NCI-H1048 (cell line): ENCODE measurements at regions not wholly inside any gene's neighbourhood (a gene's known extent, or its start where the extent isn't known, plus 50 kb on each side); places are given as distances from the start of the nearest gene placed in this dataset.
"Not testable (repeated sequence)": the region's sequence is repeated elsewhere in the genome, so short reads cannot be mapped to it uniquely, and the experiment has no call there.

Experiments
- DNase-seq: peaks from one replicate; lab custom pipeline; 2025; lab: John Stamatoyannopoulos, UW

- no peak for DNase-seq
Measured at GRCh38 chr2:142757111-142757510, 120.4 kb upstream of the KYNU start.

- no peak for DNase-seq
Measured at GRCh38 chr2:142756430-142756829, 121.0 kb upstream of the KYNU start.

- no peak for DNase-seq
Measured at GRCh38 chr2:142755191-142755590, 122.3 kb upstream of the KYNU start.

GRCh38 chr2:142754182-142754581 lies 123.3 kb upstream of the KYNU start:
- DNase-seq = no peak

GRCh38 chr2:142750858-142751257 lies 126.6 kb upstream of the KYNU start:
- DNase-seq = no peak

- no peak for DNase-seq
Measured at GRCh38 chr2:142748559-142749099, 128.8 kb upstream of the KYNU start.

- DNase-seq = no peak
Measured at GRCh38 chr2:142745691-142746090, 131.8 kb upstream of the KYNU start.

- no peak for DNase-seq
Measured at GRCh38 chr2:142742371-142743214, 134.9 kb upstream of the KYNU start.

GRCh38 chr2:142741764-142742269 lies 135.6 kb upstream of the KYNU start:
- no peak for DNase-seq

GRCh38 chr2:142734770-142735169 lies 142.7 kb upstream of the KYNU start:
- DNase-seq = no peak

- no peak for DNase-seq
Measured at GRCh38 chr2:142734231-142734630, 143.2 kb upstream of the KYNU start.

GRCh38 chr2:142729814-142730213 lies 147.7 kb upstream of the KYNU start:
- DNase-seq = not testable (repeated sequence)

GRCh38 chr2:142727821-142728478 lies 149.5 kb upstream of the KYNU start:
- not testable (repeated sequence) for DNase-seq

- no peak for DNase-seq
Measured at GRCh38 chr2:142725386-142725785, 152.1 kb upstream of the KYNU start.

- DNase-seq = no peak
Measured at GRCh38 chr2:142724713-142725349, 152.6 kb upstream of the KYNU start.

GRCh38 chr2:142724186-142724585 lies 153.3 kb upstream of the KYNU start:
- no peak for DNase-seq

GRCh38 chr2:142723236-142723635 lies 154.2 kb upstream of the KYNU start:
- no peak for DNase-seq

- no peak for DNase-seq
Measured at GRCh38 chr2:142722569-142722968, 154.9 kb upstream of the KYNU start.

- no peak for DNase-seq
Measured at GRCh38 chr2:142722086-142722485, 155.4 kb upstream of the KYNU start.

GRCh38 chr2:142721015-142721414 lies 156.4 kb upstream of the KYNU start:
- no peak for DNase-seq

GRCh38 chr2:142718576-142719155 lies 158.8 kb upstream of the KYNU start:
- DNase-seq = no peak
